Kidney (tissue), 13 donors: ENCODE measurements at regions not wholly inside any gene's neighbourhood (a gene's known extent, or its start where the extent isn't known, plus 50 kb on each side); places are given as distances from the start of the nearest gene placed in this dataset.

Source experiments
- DNase-seq, 5 donors: peaks; one replicate each; pipeline ENCODE4 v3.0.0-alpha.2; 2013 to 2020
- FAIRE-seq: peaks from 2 replicates; lab custom pipeline; 2012; peaks lifted over from hg19 to GRCh38; lab: Jason Lieb, UNC
- H3K27ac ChIP-seq, 2 donors: one replicate each; pipeline ENCODE4 v1.7.0; 2013; ENCODE audit warnings: low read depth in 2 of 2, low read length in 2 of 2, inconsistent platforms in 1 of 2
- H3K27me3 ChIP-seq: one replicate; pipeline ENCODE4 v1.7.1; 2013; ENCODE audit warnings: low read length, inconsistent platforms; ENCODE audit not compliant: control insufficient read depth, insufficient read depth
- H3K36me3 ChIP-seq, 3 donors: one replicate each; pipeline versions ENCODE4 v1.7.0 to v1.7.1; 2013; ENCODE audit warnings: low read length in 3 of 3, control low read depth in 1 of 3, inconsistent platforms in 1 of 3; ENCODE audit not compliant: insufficient read depth in 3 of 3, control insufficient read depth in 2 of 3
- H3K4me1 ChIP-seq, 3 donors: one replicate each; pipeline versions ENCODE4 v1.7.0 to v1.7.1; 2013; ENCODE audit warnings: low read length in 3 of 3, inconsistent platforms in 1 of 3, low read depth in 1 of 3; ENCODE audit not compliant: control insufficient read depth in 2 of 3, insufficient read depth in 2 of 3
- H3K4me3 ChIP-seq, 3 donors: one replicate each; pipeline versions ENCODE4 v1.7.0 to v1.8.1; 2013; ENCODE audit warnings: low read length in 3 of 3, control low read depth in 1 of 3, inconsistent platforms in 1 of 3
- H3K9ac ChIP-seq, 3 donors: one replicate each; pipeline versions ENCODE4 v1.7.0 to v1.7.1; 2013; ENCODE audit warnings: low read length in 3 of 3, control low read depth in 1 of 3, inconsistent platforms in 1 of 3
- H3K9me3 ChIP-seq, 3 donors: one replicate each; pipeline versions ENCODE4 v1.7.0 to v1.7.1; 2013; ENCODE audit warnings: low read length in 3 of 3, control low read depth in 1 of 3, inconsistent platforms in 1 of 3; ENCODE audit not compliant: control insufficient read depth in 2 of 3, insufficient read depth in 1 of 3
- intact Hi-C: fragments of 100-400 bp; cut with DNase I; formaldehyde crosslinking; loops from one replicate; pipeline ENCODE4 v1.11.1; 2022
- TF ChIP-seq, protein P1 (sequence below): IDR thresholded peaks from 3 replicates; pipeline ENCODE4 v1.5.1; 2012; ENCODE audit warnings: mild to moderate bottlenecking, moderate library complexity, borderline replicate concordance; ENCODE audit not compliant: insufficient read depth; ENCODE audit errors: extremely low read depth
- donor health status: control.
- donor health status: control.
- donor health status: control.
- donor health status: control.
- donor health status: control.
- donor health status: DM: yes; HTN: yes; CAD: no.
- donor health status: Normal renal cell carcinoma (clear cell type).

DNA sequence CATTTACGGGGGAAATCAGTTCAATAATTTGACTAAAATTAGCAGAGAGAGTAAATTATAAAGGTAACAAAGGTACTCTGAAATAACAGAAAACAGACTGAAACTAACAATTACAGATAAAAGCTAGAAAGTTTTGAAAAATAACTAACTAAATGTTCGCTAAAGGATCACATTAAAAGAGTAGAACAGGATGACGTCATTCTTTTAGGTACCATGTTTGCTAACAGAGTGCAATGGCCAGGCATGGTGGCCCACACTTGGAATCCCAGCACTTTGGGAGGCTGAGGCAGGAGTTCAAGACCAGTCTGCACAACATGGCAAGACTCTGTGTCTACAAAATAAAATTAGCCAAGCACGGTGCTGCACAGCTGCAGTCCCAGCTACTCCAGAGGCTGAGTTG lies 212.3 kb upstream of the CDYL start:
- H3K27me3 ChIP-seq: no peaks in the 10 kb centered on the region
- TF ChIP-seq, protein P1, sequence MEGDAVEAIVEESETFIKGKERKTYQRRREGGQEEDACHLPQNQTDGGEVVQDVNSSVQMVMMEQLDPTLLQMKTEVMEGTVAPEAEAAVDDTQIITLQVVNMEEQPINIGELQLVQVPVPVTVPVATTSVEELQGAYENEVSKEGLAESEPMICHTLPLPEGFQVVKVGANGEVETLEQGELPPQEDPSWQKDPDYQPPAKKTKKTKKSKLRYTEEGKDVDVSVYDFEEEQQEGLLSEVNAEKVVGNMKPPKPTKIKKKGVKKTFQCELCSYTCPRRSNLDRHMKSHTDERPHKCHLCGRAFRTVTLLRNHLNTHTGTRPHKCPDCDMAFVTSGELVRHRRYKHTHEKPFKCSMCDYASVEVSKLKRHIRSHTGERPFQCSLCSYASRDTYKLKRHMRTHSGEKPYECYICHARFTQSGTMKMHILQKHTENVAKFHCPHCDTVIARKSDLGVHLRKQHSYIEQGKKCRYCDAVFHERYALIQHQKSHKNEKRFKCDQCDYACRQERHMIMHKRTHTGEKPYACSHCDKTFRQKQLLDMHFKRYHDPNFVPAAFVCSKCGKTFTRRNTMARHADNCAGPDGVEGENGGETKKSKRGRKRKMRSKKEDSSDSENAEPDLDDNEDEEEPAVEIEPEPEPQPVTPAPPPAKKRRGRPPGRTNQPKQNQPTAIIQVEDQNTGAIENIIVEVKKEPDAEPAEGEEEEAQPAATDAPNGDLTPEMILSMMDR: no peak
- intact Hi-C loops: no loop called here
- no peaks in the 10 kb centered on the region for H3K36me3 ChIP-seq
- H3K27ac ChIP-seq: no peak overlapping the region
- no peaks in the 10 kb centered on the region for H3K4me1 ChIP-seq
- H3K9me3 ChIP-seq: peaks cover 0 to 3% (median 0%) of the 10 kb centered on the region in 3 donors
- DNase-seq: no peak
- H3K9ac ChIP-seq: no peak overlapping the region
- no peak for FAIRE-seq
- H3K4me3 ChIP-seq: no peak overlapping the region

DNA sequence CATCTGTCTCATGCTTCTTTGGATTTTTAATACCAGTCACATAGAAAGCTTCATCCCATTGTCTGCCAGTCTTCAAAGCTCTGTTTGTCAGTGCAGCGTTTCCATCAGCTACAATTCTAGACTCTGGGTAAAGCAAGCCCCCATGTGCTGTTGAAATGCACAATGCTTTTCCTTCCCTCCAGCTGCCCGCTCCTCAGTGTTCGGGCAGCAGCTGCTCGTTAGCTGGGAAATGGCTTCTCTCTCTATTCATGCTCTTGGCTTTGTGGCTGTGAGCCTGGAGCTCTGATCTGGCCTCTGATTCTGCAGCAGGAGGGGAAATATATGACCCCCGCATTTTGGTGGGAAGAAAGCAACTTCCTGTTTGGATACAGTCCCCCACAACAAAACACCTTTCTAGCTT lies 213.0 kb upstream of the CDYL start:
- no peak overlapping the region for H3K9ac ChIP-seq
- H3K4me3 ChIP-seq: no peak overlapping the region
- DNase-seq: no peak
- no peaks in the 10 kb centered on the region for H3K27me3 ChIP-seq
- H3K27ac ChIP-seq: no peak overlapping the region
- TF ChIP-seq, protein P1: no peak
- H3K36me3 ChIP-seq: no peaks in the 10 kb centered on the region
- intact Hi-C loops: no loop called here
- FAIRE-seq: no peak
- peaks cover 0 to 3% (median 0%) of the 10 kb centered on the region in 3 donors for H3K9me3 ChIP-seq
- H3K4me1 ChIP-seq: no peaks in the 10 kb centered on the region

DNA sequence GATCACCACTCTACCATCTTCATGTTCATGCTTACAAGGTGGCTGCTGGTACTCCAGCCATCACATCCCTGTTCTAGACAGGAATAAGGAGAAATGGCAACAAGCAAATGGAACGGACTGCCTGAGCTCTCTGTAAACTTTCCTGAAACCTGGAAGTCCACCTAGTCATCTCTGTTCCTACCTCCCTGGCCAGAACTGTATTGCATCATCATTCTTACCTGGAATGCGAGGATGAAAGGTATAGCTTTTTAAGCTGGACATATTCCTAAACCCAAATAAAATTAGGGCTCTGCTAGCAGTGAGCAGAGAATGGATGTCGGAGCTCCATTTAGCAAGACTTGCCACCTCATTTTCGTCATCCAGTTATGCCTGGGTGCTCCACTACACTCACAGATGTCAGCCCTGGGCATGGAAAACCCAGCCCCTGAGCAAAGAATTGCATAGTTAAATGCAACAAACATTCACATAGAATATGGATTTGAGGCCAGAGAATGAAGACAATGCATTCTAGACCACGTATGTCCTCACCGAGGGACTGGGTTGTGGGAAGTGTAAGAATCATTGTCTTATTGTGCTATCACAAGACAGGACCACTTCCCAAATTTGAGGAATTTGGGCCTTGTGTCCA lies 214.3 kb upstream of the CDYL start:
- intact Hi-C loops: no loop called here
- no peaks in the 10 kb centered on the region for H3K36me3 ChIP-seq
- DNase-seq (no peak), FAIRE-seq (no peak)
- peaks cover 0 to 3% (median 0%) of the 10 kb centered on the region in 3 donors for H3K9me3 ChIP-seq
- H3K9ac ChIP-seq: no peak overlapping the region
- no peak overlapping the region for H3K4me3 ChIP-seq
- TF ChIP-seq, protein P1: no peak
- no peaks in the 10 kb centered on the region for H3K27me3 ChIP-seq
- H3K4me1 ChIP-seq: no peaks in the 10 kb centered on the region
- H3K27ac ChIP-seq: no peak overlapping the region

DNA sequence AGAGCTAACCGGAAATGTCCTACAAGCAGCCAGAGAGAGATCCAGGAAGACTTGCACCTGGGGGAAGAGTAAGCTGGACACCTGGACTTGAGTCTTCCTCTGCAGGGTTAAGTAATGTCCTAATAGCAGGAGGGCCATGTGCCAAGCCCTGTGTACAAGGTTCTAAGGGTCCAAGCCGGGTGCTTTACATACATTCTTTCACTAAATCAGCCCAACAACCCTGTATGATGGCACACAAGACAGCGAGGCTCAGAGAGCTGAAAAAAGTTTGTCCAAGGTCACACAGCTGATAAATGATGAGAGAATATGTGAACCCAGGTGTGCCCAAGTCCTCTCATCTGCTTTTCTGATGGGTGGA lies 215.1 kb upstream of the CDYL start:
- intact Hi-C loops: no loop called here
- peaks cover 0 to 3% (median 0%) of the 10 kb centered on the region in 3 donors for H3K9me3 ChIP-seq
- no peak overlapping the region for H3K27ac ChIP-seq
- DNase-seq (no peak), FAIRE-seq (no peak)
- TF ChIP-seq, protein P1: no peak
- H3K27me3 ChIP-seq: no peaks in the 10 kb centered on the region
- H3K36me3 ChIP-seq: no peaks in the 10 kb centered on the region
- no peaks in the 10 kb centered on the region for H3K4me1 ChIP-seq
- no peak overlapping the region for H3K9ac ChIP-seq
- H3K4me3 ChIP-seq: no peak overlapping the region
